Fibroblast of villous mesenchyme (primary cell): ENCODE measurements at regions not wholly inside any gene's neighbourhood (a gene's known extent, or its start where the extent isn't known, plus 50 kb on each side); places are given as distances from the start of the nearest gene placed in this dataset.

Source experiments
- DNase-seq: peaks from one replicate; pipeline ENCODE4 v3.0.0-alpha.2; 2010; ENCODE audit warnings: low read depth
- H3K4me3 ChIP-seq: 2 replicates; pipeline ENCODE4 v1.5.1; 2011; ENCODE audit warnings: low read depth, mild to moderate bottlenecking, low read length
- CTCF ChIP-seq: IDR thresholded peaks from 2 replicates; pipeline ENCODE4 v1.5.1; 2012; ENCODE audit warnings: low read depth, mild to moderate bottlenecking, low read length; ENCODE audit not compliant: insufficient read depth

GRCh38 chr9:81227507-81228245 is 461.7 kb downstream of the TLE1 start:
- no peak overlapping the region for H3K4me3 ChIP-seq
- TF ChIP-seq CTCF = no peak
- no peak for DNase-seq

GRCh38 chr9:81225596-81225995 is 463.8 kb downstream of the TLE1 start:
- DNase-seq = no peak
- TF ChIP-seq CTCF = no peak
- no peak overlapping the region for H3K4me3 ChIP-seq

GRCh38 chr9:81224166-81225081 is 464.9 kb downstream of the TLE1 start:
- DNase-seq = no peak
- H3K4me3 ChIP-seq = no peak overlapping the region
- TF ChIP-seq CTCF = no peak

GRCh38 chr9:81214975-81215374 is 474.4 kb downstream of the TLE1 start:
- no peak for DNase-seq

GRCh38 chr9:81213456-81213855 is 475.9 kb downstream of the TLE1 start:
- H3K4me3 ChIP-seq = no peak overlapping the region
- DNase-seq = no peak
- TF ChIP-seq CTCF = no peak

More at GRCh38 chr9:81214975-81215374, 474.4 kb downstream of the TLE1 start:
- TF ChIP-seq CTCF = no peak
- H3K4me3 ChIP-seq = no peak overlapping the region

- no peak for DNase-seq
- TF ChIP-seq CTCF = no peak
- H3K4me3 ChIP-seq = no peak overlapping the region
These were observed 477.6 kb downstream of the TLE1 start for GRCh38 chr9:81211741-81212140.
